Fibroblast of villous mesenchyme (primary cell): ENCODE measurements at regions not wholly inside any gene's neighbourhood (a gene's known extent, or its start where the extent isn't known, plus 50 kb on each side); places are given as distances from the start of the nearest gene placed in this dataset.
A peak's percentile ranks its signal among the peaks of the same experiment; 100 is the strongest.

Experiments
- DNase-seq: peaks from one replicate; pipeline ENCODE4 v3.0.0-alpha.2; 2010; ENCODE audit warnings: low read depth
- H3K4me3 ChIP-seq: 2 replicates; pipeline ENCODE4 v1.5.1; 2011; ENCODE audit warnings: low read depth, mild to moderate bottlenecking, low read length
- CTCF ChIP-seq: IDR thresholded peaks from 2 replicates; pipeline ENCODE4 v1.5.1; 2012; ENCODE audit warnings: low read depth, mild to moderate bottlenecking, low read length; ENCODE audit not compliant: insufficient read depth

- no peak for TF ChIP-seq CTCF
- no peak for DNase-seq
- H3K4me3 ChIP-seq: no peak overlapping the region
Observed at GRCh38 chr18:67290421-67290820, 226.1 kb downstream of the DSEL start.

GRCh38 chr18:67285583-67285982, 230.9 kb downstream of the DSEL start:
- no peak overlapping the region for H3K4me3 ChIP-seq
- no peak for DNase-seq
- TF ChIP-seq CTCF: no peak

- no peak overlapping the region for H3K4me3 ChIP-seq
- DNase-seq: peak; percentile 33
- no peak for TF ChIP-seq CTCF
Observed at GRCh38 chr18:67282796-67283195, 233.7 kb downstream of the DSEL start.

- DNase-seq: no peak
- TF ChIP-seq CTCF: no peak
- no peak overlapping the region for H3K4me3 ChIP-seq
Observed at GRCh38 chr18:67281746-67282145, 234.8 kb downstream of the DSEL start.

GRCh38 chr18:67280486-67281242, 235.9 kb downstream of the DSEL start:
- no peak overlapping the region for H3K4me3 ChIP-seq
- no peak for DNase-seq
- no peak for TF ChIP-seq CTCF

- DNase-seq: no peak
- TF ChIP-seq CTCF: no peak
Observed at GRCh38 chr18:67279988-67280387, 236.5 kb downstream of the DSEL start.

GRCh38 chr18:67278984-67279383, 237.5 kb downstream of the DSEL start:
- no peak for DNase-seq
- TF ChIP-seq CTCF: peak; percentile 8
- H3K4me3 ChIP-seq: no peak overlapping the region

More at GRCh38 chr18:67279988-67280387, 236.5 kb downstream of the DSEL start:
- no peak overlapping the region for H3K4me3 ChIP-seq
